GM19324 (cell line): ENCODE measurements at regions not wholly inside any gene's neighbourhood (a gene's known extent, or its start where the extent isn't known, plus 50 kb on each side); places are given as distances from the start of the nearest gene placed in this dataset.

Experiments
- ATAC-seq: cut with Tn5 transposase; IDR thresholded peaks from one replicate; pipeline ENCODE4 v1.9.1; 2021; ENCODE audit warnings: mild to moderate bottlenecking, moderate library complexity; ENCODE audit not compliant: unreplicated experiment, low FRiP score

- ATAC-seq: no peak
Observed at GRCh38 chr3:146865175-146865755, 260.1 kb upstream of the PLSCR5 start.

GRCh38 chr3:146861262-146861661 is 256.1 kb upstream of the PLSCR5 start:
- no peak for ATAC-seq

- ATAC-seq: no peak
Observed at GRCh38 chr3:146854523-146854922, 249.4 kb upstream of the PLSCR5 start.

GRCh38 chr3:146851665-146852064 is 246.5 kb upstream of the PLSCR5 start:
- no peak for ATAC-seq

- no peak for ATAC-seq
Observed at GRCh38 chr3:146845361-146845760, 240.2 kb upstream of the PLSCR5 start.

- ATAC-seq: no peak
Observed at GRCh38 chr3:146843476-146843875, 238.3 kb upstream of the PLSCR5 start.

- ATAC-seq: no peak
Observed at GRCh38 chr3:146839727-146840375, 234.7 kb upstream of the PLSCR5 start.

GRCh38 chr3:146838221-146838620 is 233.1 kb upstream of the PLSCR5 start:
- no peak for ATAC-seq

- no peak for ATAC-seq
Observed at GRCh38 chr3:146834917-146835316, 229.8 kb upstream of the PLSCR5 start.

GRCh38 chr3:146832857-146833458 is 227.8 kb upstream of the PLSCR5 start:
- ATAC-seq: no peak

GRCh38 chr3:146831659-146832058 is 226.5 kb upstream of the PLSCR5 start:
- no peak for ATAC-seq

GRCh38 chr3:146830231-146830630 is 225.1 kb upstream of the PLSCR5 start:
- ATAC-seq: no peak

- ATAC-seq: no peak
Observed at GRCh38 chr3:146827836-146828235, 222.7 kb upstream of the PLSCR5 start.

GRCh38 chr3:146823622-146824021 is 218.5 kb upstream of the PLSCR5 start:
- ATAC-seq: no peak

GRCh38 chr3:146818866-146819265 is 213.7 kb upstream of the PLSCR5 start:
- ATAC-seq: no peak

GRCh38 chr3:146818301-146818700 is 213.2 kb upstream of the PLSCR5 start:
- ATAC-seq: no peak

GRCh38 chr3:146817704-146818103 is 212.6 kb upstream of the PLSCR5 start:
- ATAC-seq: no peak

- no peak for ATAC-seq
Observed at GRCh38 chr3:146814601-146815315, 209.6 kb upstream of the PLSCR5 start.

GRCh38 chr3:146813496-146813895 is 208.3 kb upstream of the PLSCR5 start:
- ATAC-seq: no peak

- ATAC-seq: no peak
Observed at GRCh38 chr3:146803745-146804144, 198.6 kb upstream of the PLSCR5 start.

GRCh38 chr3:146801492-146801891 is 196.3 kb upstream of the PLSCR5 start:
- no peak for ATAC-seq
